ENCODE measurements at regions not wholly inside any gene's neighbourhood (a gene's known extent, or its start where the extent isn't known, plus 50 kb on each side); places are given as distances from the start of the nearest gene placed in this dataset.

DNA sequence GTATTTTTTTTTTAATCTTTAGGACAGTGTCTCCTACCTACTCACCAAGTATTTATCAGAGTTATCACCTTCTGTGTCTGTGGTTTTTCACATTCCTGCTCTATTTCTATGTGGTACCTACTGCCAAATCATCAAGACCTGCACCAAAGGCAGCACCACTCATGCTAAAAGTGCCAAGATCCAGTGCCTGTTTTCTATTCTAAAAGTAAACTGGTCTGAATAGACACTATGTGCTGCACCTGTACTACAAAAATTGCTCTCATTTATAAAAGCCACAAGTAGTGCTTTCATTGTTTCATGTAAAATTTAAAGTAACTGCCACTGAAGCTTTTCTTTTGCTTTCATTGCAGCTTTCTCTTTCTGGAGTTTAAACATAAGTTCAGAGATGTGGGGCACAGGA lies 103.9 kb upstream of the GULP1 start:
- DNase-seq (ENCODE audit: extremely low read depth, low read depth) = no peak

DNA sequence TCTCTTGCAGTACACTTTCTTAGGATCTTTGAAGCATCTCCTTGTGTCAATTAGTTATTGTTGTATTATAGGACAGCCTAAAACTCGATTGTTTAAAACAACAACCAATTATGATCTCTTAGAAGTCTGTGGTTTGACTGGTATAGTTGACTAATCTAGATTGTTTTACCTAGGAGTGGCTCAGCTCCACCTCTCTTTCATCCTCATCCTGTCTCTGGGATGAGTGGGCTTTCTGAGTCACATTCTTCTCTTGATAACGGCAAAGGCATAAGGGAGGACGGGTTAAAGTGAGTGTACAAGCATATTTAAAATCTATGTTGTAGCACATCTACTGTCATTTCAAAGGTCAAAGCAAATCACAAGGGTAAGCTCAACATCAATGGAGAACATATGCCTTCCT lies 102.3 kb upstream of the GULP1 start:
- DNase-seq (ENCODE audit: extremely low read depth, low read depth) = no peak

DNA sequence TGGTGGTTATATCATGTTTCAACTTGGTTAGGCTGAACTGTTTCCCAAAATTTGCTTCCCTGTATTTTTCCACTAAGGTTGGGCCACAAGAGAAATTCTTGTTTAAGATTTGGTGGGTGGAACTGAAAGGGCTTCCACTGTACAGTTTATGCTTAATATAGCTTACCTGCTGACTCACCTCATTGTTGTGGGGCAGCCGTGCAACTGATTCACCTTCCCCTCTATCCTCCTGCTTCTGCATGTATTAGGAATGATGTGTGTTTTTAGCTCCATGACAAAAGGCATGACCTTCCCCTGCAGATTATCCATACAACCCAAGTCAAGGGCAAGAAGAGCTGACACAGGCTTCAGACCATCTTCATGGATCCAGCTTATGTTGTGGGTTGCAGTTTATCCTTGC lies 98.4 kb upstream of the GULP1 start:
- DNase-seq (ENCODE audit: extremely low read depth, low read depth) = no peak

DNA sequence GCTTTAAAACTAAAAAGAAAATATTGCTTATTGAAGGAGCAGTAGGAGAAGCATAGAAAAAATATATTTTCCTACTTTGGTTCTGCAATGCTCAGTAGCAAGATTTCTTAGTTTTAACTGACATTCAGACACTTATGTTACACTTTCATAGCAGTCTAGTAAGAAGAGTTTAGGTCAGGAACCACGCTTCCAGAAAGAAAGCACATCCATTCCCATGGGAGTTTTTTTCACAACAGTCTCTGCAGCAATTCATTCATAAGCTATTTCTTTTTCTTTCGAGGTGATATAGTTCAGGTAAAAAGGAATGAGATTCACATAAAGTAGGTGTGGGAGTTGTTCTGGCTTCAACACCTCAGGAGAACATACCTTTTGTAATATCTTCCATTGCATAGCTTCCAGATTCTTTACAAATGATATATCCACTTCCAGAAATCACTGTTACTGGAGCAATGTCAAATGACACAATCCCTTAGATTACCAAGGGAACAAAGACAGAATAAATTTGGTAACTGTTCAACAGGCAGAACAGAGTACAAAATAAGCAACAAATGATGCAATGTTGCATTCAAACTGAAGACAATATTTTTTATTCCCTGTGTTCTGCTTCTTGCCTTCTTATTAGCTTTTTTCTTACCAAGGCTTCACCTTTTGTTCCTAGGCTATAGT lies 95.2 kb upstream of the GULP1 start:
- DNase-seq (ENCODE audit: extremely low read depth, low read depth) = no peak

DNA sequence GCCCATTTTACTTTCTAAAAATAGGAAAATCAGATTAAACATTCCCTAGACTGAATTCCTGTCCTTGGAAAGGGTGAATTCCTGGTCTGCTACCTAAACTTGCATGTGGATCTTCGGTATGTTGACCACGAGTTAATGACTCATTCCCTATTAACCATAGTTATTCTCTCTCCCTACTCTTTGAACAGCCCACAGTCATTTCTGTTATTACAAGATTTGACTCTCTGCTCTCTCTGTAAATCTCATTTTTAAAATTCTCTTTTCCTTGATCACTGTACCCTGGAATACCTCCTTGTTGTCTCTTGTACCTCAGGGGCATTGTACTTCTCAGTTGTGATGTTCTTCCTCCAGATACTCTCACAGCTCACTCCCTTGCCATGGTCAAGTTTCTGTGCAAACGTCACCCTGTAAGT lies 92.0 kb upstream of the GULP1 start:
- no peak for DNase-seq (ENCODE audit: extremely low read depth, low read depth)

- no peak for DNase-seq (ENCODE audit: extremely low read depth, low read depth)
Measured at GRCh38 chr2:188201639-188202038, 90.0 kb upstream of the GULP1 start.

DNA sequence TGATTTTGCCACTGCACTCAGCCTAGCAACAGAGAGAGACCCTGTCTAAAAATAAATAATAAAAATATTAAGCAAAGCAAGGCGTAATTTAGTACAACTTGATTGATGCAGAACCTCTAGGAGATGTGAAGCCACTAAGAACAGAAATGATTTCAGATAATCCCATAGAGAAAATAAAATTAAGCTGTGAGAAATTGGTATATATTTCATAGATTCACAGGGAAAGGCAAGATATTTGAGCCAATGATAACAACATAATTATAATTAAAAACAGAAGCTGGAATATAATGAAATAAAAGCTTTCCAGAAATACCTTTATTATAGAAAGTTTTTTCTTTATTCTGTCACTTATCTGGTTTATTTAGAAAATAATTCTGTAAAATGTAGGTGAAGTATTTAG lies 88.9 kb upstream of the GULP1 start:
- no peak for DNase-seq (ENCODE audit: extremely low read depth, low read depth)

- DNase-seq (ENCODE audit: extremely low read depth, low read depth) = no peak
Measured at GRCh38 chr2:188203776-188204175, 87.9 kb upstream of the GULP1 start.

GRCh38 chr2:188204824-188205223 lies 86.8 kb upstream of the GULP1 start:
- DNase-seq (ENCODE audit: extremely low read depth, low read depth) = no peak

DNA sequence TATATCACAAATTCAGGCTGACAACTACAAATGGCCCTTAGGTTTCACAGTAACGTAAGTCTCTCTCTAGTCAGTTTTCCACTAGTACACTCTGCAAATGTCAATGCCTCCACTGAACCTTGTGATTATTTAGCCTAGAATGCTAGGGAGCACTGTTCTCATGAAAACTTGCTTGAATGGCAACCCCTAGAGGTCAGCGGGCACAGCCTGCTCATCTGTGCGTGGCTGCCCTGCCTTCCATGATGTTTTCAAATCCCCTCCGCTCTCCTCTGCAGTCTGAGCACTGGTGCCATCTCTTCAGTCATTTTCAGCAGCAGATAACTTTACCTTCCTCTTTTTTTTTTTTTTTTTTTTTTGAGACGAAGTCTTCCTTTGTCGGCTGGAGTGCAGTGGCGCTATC lies 84.1 kb upstream of the GULP1 start:
- no peak for DNase-seq (ENCODE audit: extremely low read depth, low read depth)

DNA sequence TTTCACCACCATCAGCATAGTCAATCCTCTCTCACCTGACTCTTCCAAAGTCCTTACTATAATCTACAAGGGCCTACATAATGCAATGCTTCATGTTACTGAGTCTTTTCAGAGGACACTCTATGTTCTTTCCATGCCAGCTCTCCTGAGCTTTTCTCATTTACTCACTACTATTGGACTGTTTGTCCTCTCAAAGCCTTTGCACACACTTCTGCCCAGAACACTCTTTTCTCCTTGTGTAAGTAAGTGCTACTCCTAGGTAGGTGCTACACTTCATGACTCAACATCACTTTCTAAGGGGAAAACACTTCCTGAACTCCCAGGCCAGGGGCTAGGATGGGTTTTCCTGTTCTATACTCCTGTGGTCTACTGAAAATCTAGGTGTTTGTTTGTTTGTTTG lies 82.5 kb upstream of the GULP1 start:
- no peak for DNase-seq (ENCODE audit: extremely low read depth, low read depth)

DNA sequence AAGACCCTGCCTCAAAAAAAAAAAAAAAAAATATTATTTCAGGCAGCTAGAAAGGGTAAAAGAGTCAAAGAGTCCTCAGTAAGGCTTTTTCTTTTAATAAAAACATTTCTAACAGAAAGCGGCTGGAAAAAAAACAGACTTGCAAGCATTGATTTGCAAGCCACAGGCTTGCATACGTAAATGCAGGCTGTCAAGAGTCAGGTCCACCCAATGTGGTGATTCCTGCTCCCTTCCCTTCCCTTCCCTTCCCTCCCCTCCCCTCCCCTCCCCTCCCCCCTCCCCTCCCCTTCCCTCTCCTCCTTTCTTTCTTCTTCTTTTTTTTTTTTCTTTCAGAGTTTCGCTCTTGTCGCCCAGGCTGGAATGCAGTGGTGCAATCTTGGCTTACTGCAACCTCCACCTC lies 74.4 kb upstream of the GULP1 start:
- DNase-seq (ENCODE audit: extremely low read depth, low read depth) = no peak

GRCh38 chr2:188219541-188219940 lies 72.1 kb upstream of the GULP1 start:
- no peak for DNase-seq (ENCODE audit: extremely low read depth, low read depth)

DNA sequence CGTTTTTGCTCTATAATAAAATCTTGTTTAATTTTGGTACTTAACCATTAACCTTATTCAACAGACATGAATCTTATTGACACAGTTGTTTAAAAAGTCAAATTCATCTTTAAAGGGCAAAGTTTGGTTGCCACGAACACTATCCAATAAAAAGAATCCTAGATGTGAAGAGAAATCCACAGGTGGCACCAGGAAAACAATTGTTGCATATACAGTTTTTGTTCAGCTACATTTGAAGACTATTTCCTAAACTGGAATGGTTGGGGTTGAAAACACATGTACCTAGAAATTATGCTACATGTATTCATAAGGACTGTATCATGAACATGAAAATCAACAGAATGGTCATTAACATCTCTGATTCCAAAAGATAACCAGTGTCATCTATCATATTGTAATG lies 71.1 kb upstream of the GULP1 start:
- DNase-seq (ENCODE audit: extremely low read depth, low read depth) = no peak

DNA sequence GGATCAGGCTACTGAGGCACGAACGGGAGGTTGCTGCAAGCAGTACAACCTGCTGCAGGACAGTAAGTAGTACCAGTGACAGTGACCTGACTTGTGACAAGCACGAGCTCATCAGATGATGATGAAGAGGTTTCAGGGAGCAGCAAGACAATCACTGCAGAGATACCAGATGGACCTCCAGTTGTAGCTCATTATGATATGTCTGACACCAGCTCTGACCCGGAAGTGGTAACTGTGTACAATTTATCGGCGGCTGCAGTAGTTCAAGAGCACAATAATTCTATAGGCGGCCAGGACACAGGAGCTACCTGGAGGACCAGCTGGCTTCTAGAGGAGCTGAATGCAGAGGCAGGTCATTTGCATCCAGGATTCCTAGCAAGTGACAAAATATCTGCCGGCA lies 64.0 kb upstream of the GULP1 start:
- DNase-seq (ENCODE audit: extremely low read depth, low read depth) = no peak

DNA sequence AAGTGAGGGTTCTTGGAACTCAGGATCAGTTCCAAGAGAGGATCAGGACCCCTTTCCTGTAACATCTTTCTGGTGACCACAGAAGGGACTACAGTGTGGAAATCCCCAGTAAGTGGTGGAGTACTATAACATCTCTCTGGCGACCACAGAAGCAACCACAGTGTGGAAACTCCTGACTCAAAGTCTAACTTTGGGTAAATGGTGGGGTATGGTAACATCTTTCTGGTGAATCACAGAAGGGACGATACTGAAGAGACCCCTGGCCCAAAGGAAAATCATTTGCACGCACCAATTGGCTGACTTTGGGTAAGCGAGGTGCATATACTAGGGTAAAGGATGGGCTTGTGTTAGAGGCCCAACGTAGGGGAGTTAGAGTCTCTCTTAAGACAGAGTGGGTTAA lies 56.3 kb upstream of the GULP1 start:
- DNase-seq (ENCODE audit: extremely low read depth, low read depth) = no peak

- DNase-seq (ENCODE audit: extremely low read depth, low read depth) = no peak
Measured at GRCh38 chr2:188238386-188238785, 53.3 kb upstream of the GULP1 start.
